ENCODE measurements at regions not wholly inside any gene's neighbourhood (a gene's known extent, or its start where the extent isn't known, plus 50 kb on each side); places are given as distances from the start of the nearest gene placed in this dataset.
"Not testable (repeated sequence)": the region's sequence is repeated elsewhere in the genome, so short reads cannot be mapped to it uniquely, and the experiment has no call there.

DNA sequence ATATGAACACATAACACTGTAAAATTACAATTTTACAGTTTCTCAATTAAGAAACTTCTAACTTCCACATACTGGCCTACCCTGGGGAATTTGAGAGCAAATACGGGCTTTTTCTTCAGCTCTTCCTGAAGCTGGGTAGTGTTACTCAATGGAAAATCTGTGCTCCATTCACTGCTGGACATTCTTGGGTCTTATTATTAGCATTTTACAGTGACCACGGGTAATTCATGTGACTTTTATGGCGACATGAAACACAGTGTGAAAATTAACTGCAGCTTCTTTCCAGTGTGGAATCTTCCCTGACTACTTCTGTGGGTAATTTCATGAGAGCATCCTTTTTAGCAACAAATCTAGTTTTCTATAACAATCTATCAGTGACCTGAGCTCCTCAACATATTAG, 423.7 kb upstream of the ANO5 start:
- H3K27ac Mint-ChIP-seq, result no peak overlapping the region

DNA sequence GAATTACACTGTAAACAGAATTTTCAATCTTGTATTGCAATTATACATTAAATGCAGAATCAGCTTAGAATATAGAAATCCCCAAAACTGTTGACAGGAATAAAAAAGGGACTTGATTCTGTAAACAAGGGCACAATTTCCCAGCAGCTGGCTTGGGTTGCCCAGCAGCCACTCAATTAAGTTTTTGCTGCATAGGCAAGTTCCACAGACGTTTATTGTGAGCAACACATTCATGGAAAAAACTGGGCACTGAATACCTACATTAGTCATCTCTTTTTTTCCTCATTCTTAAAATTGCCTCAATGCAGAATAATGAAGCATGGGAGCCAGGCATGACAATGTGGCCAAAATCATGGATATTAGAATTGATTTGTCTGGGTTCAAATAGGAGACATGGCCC, 421.8 kb upstream of the ANO5 start:
- no peaks in the 10 kb centered on the region for H3K36me3 Mint-ChIP-seq
- no peaks in the 10 kb centered on the region for H3K9me3 Mint-ChIP-seq
- no peak overlapping the region for H3K4me3 Mint-ChIP-seq
- no peaks in the 10 kb centered on the region for H3K27me3 Mint-ChIP-seq
- no peak overlapping the region for H3K27ac Mint-ChIP-seq
- H3K4me1 Mint-ChIP-seq, result no peaks in the 10 kb centered on the region

More for the DNA sequence above, 423.7 kb upstream of the ANO5 start:
- no peak overlapping the region for H3K4me3 Mint-ChIP-seq
- no peaks in the 10 kb centered on the region for H3K27me3 Mint-ChIP-seq
- H3K36me3 Mint-ChIP-seq, result no peaks in the 10 kb centered on the region
- H3K4me1 Mint-ChIP-seq, result no peaks in the 10 kb centered on the region
- no peaks in the 10 kb centered on the region for H3K9me3 Mint-ChIP-seq

DNA sequence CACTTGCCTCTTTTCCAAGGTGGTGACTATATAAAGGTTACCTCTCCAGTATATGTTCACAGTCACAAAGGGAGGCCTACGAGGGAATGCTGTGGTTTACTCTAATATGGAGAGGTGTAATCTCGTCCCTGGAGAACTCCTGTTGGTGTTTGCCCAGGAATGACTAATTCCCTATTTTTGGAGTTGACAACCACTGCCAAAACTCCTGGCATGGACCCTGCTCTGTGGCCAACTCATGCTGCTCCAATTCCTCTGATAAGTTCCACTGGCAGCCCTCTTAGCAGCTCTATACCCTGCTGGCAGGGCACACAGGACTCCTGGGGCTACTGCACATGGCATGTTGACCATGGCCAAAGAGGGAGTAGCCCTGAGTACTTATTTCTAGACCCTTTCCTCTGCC, 418.7 kb upstream of the ANO5 start:
- H3K27ac Mint-ChIP-seq, result no peak overlapping the region
- no peaks in the 10 kb centered on the region for H3K36me3 Mint-ChIP-seq
- H3K27me3 Mint-ChIP-seq, result no peaks in the 10 kb centered on the region
- H3K4me1 Mint-ChIP-seq, result no peaks in the 10 kb centered on the region
- H3K9me3 Mint-ChIP-seq, result peaks cover 0 to 10% (median 2%) of the 10 kb centered on the region in 3 donors
- H3K4me3 Mint-ChIP-seq, result no peak overlapping the region

DNA sequence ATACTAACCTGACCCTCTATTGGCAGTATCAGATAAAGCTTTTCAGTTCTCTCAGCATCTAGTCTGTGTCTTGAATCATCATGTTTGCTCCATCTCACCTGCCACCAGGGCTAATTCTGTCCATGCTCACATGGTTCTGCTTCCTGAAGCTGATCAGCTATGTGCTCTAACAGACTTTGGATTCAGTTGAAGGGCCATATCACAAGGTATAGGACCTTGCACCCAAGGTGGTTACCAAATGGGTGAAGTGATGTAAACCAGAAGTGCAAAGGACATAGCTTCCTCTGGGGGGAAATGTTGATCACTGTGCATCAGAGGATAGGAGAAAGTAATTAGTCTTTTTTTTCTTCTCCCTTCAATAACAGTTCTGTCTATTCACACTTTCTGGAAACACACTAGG, 417.0 kb upstream of the ANO5 start:
- H3K4me1 Mint-ChIP-seq, result no peaks in the 10 kb centered on the region
- no peak overlapping the region for H3K27ac Mint-ChIP-seq
- no peak overlapping the region for H3K4me3 Mint-ChIP-seq
- H3K27me3 Mint-ChIP-seq, result no peaks in the 10 kb centered on the region
- no peaks in the 10 kb centered on the region for H3K36me3 Mint-ChIP-seq
- H3K9me3 Mint-ChIP-seq, result peaks cover 0 to 10% (median 2%) of the 10 kb centered on the region in 3 donors

DNA sequence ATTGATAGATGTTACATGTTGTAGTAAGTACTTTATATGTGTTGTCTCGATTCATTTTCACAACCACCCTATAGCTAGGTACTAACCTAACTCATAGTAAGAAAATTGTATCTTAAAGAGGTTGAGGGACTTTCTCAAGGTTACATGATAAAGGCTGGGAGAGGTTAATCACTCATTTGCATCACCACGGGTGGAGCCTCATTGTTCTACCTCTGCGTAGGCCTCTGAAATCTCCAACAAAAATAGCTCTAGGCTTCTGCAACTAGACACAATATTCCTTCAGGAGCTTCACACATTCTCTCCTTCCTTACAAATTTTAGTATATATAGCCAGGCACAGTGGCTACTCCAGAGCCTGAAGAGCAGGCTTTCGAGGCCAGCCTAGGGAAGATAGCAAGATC, 408.9 kb upstream of the ANO5 start:
- Mint-ChIP-seq H3K4me1 (no peaks in the 10 kb centered on the region), H3K36me3 (no peaks in the 10 kb centered on the region), H3K4me3 (no peak overlapping the region), H3K27me3 (no peaks in the 10 kb centered on the region), H3K9me3 (peaks cover 4 to 9% (median 7%) of the 10 kb centered on the region in 3 donors), H3K27ac (no peak overlapping the region)

DNA sequence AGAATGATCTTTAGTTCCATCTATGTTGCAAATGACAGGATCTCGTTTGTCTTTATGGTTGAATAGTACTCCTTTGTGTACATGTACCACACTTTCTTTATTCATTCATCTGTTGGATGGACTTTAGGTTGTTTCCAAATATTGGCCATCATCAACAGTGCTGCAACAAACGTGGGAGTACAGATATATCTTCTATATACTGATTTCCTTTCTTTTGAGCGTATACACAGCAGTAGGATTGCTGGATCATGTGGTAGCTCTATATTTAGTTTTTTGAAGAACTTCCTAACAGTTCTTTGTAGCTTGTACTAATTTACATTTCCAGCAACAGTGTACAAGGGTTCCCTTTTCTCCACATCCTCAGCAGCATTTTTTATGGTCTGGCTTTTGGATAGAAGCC, 407.5 kb upstream of the ANO5 start:
- no peak overlapping the region for H3K4me3 Mint-ChIP-seq
- peaks cover 9 to 17% (median 12%) of the 10 kb centered on the region in 3 donors for H3K9me3 Mint-ChIP-seq
- no peak overlapping the region for H3K27ac Mint-ChIP-seq
- no peaks in the 10 kb centered on the region for H3K27me3 Mint-ChIP-seq
- H3K36me3 Mint-ChIP-seq, result no peaks in the 10 kb centered on the region
- no peaks in the 10 kb centered on the region for H3K4me1 Mint-ChIP-seq

DNA sequence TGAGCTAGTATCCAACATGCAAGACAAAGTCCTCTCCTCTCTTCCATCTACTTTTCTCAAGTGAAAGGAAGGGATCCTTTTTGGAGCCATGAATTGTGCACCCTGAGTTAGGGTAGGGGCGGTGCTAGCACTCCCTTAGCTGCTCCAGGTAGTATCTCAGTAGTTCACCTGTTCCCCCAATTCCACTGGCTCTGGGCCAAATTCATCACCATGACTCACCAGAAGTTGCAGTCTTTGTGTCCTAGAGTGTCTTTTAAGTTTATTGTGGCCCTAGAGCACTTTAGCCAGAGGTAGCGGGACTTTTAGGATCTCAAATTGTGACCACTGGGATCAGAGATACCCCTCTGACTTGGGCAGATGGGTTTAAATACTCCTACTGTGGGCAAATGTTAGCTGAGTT, 398.6 kb upstream of the ANO5 start:
- Mint-ChIP-seq H3K4me3 (no peak overlapping the region), H3K27ac (no peak overlapping the region), H3K9me3 (peaks cover 4 to 12% (median 4%) of the 10 kb centered on the region in 3 donors), H3K27me3 (no peaks in the 10 kb centered on the region), H3K4me1 (no peaks in the 10 kb centered on the region), H3K36me3 (no peaks in the 10 kb centered on the region)

DNA sequence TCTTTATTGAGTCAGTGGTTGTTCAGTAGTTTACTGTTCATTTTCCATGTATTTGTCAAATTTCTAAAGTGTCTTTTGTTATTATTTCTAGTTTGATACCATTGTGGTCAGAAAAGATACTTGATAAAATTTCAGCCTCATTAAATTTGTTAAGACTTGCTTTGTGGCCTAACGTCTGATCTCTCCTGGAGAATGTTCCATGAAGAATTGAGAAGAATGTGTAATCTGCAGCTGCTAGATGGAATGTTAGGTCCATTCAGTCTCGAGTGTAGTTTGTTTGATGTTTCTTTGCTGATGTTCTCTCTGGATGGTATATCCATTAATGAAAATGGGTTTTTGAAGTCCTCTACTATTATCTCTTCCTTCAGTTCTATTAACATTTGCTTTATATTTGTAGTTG, 394.7 kb upstream of the ANO5 start:
- H3K9me3 Mint-ChIP-seq, result peaks cover 0 to 6% (median 0%) of the 10 kb centered on the region in 3 donors

DNA sequence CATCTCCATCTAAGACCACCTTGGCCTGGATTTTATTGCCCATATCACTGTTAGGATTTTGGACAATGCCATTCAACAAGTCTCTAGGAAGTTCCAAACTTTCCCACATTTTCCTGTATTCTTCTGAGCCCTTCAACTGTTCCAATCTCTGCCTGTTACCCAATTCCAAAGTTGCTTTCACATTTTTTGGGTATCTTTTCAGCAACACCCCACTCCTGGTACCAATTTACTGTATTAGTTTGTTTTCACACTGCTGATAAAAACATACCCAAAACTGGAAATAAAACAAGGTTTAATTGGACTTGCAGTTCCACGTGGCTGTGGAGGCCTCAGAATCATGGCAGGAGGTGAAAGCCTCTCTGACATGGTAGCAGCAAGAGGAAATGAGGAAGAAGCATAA, 388.4 kb upstream of the ANO5 start:
- H3K27me3 Mint-ChIP-seq, H3K27ac Mint-ChIP-seq, H3K36me3 Mint-ChIP-seq, H3K4me3 Mint-ChIP-seq, H3K4me1 Mint-ChIP-seq: not testable (repeated sequence)
- peaks cover 3 to 16% (median 6%) of the 10 kb centered on the region in 3 donors for H3K9me3 Mint-ChIP-seq

More for the DNA sequence above, 394.7 kb upstream of the ANO5 start:
- Mint-ChIP-seq H3K36me3 (no peaks in the 10 kb centered on the region), H3K27ac (no peak overlapping the region), H3K27me3 (no peaks in the 10 kb centered on the region), H3K4me3 (no peak overlapping the region), H3K4me1 (no peaks in the 10 kb centered on the region)

DNA sequence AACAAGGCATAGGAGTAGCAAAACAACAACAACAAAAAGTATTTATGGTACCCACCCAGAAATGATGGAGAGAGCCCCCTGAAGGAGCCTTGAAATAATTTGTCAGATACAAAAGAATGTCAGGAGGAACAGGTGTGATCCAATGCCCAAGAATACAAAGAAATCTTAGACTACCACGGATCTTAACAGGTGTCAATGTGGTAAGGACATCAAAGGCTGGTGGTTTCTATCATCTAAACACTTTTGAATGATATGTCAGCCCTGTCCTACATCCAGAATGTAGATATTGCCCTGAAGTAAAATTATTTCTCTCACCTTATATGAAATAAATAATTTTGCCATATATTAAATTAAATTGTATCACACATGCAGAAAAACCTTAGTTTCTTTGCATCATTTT, 386.4 kb upstream of the ANO5 start:
- Mint-ChIP-seq H3K36me3 (no peaks in the 10 kb centered on the region), H3K9me3 (peaks cover 5 to 16% (median 6%) of the 10 kb centered on the region in 3 donors), H3K27ac (no peak overlapping the region), H3K4me1 (no peaks in the 10 kb centered on the region), H3K4me3 (no peak overlapping the region), H3K27me3 (no peaks in the 10 kb centered on the region)

DNA sequence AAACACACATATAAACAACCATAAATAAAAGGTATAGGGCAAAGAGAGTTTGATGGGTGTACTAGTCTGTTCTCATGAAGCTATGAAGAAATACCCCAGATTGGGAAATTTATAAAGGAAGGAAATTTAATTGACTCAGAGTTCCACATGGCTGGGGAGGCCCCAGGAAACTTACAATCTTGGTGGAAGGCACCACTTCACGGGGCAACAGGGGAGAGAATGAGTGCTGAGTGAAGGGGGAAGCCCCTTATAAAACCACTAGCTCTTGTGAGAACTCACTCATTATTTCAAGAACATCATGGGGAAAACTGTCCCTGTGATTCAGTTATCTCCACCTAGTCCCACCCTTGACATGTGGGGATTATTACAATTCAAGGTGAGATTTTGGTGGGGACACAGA, 385.9 kb upstream of the ANO5 start:
- peaks cover 5 to 16% (median 6%) of the 10 kb centered on the region in 3 donors for H3K9me3 Mint-ChIP-seq
- no peak overlapping the region for H3K4me3 Mint-ChIP-seq
- H3K4me1 Mint-ChIP-seq, result no peaks in the 10 kb centered on the region
- H3K27me3 Mint-ChIP-seq, result no peaks in the 10 kb centered on the region
- H3K27ac Mint-ChIP-seq, result no peak overlapping the region
- H3K36me3 Mint-ChIP-seq, result no peaks in the 10 kb centered on the region

DNA sequence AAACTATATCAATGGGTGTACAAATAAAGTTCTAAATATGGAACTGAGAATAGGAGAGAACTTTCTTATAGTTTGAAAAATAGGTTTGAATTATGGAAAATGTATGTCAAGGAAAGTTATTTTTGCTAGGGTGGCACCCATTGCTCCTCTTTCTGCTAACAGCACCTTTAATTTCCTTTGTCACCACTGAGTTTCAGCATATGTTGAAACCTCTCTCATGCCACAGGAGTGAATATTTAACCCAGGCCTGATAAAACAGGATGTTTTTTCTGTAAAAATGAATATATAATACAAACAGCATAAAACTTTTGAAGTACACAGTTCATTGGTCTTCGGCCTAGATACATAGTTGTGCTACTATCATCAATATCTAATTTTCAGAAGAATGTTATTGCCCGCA, 385.5 kb upstream of the ANO5 start:
- Mint-ChIP-seq H3K9me3 (peaks cover 5 to 16% (median 6%) of the 10 kb centered on the region in 3 donors), H3K4me3 (no peak overlapping the region), H3K27ac (no peak overlapping the region), H3K27me3 (no peaks in the 10 kb centered on the region), H3K4me1 (no peaks in the 10 kb centered on the region), H3K36me3 (no peaks in the 10 kb centered on the region)

DNA sequence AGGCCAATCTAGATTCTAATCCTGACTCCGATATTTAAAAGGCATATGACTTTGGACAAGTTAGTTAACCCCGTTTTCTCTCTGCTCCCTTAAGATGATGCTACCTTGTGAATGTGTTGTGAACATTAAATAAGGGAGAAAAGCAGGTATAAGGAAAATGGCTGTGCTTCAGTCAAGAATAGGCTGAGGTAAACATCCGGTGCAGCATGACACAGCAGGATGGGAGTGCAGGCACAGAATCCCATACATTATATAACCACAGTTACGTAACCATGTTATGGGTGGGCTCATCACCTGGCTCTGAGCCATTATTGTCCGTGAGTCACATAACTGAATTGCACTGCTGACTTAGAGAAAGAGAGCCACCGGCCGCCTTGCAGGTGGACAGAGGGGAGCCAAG, 382.2 kb upstream of the ANO5 start:
- no peak overlapping the region for H3K4me3 Mint-ChIP-seq
- H3K4me1 Mint-ChIP-seq, result no peaks in the 10 kb centered on the region
- no peaks in the 10 kb centered on the region for H3K36me3 Mint-ChIP-seq
- H3K27me3 Mint-ChIP-seq, result no peaks in the 10 kb centered on the region
- H3K9me3 Mint-ChIP-seq, result peaks cover 2 to 6% (median 3%) of the 10 kb centered on the region in 3 donors
- H3K27ac Mint-ChIP-seq, result no peak overlapping the region

DNA sequence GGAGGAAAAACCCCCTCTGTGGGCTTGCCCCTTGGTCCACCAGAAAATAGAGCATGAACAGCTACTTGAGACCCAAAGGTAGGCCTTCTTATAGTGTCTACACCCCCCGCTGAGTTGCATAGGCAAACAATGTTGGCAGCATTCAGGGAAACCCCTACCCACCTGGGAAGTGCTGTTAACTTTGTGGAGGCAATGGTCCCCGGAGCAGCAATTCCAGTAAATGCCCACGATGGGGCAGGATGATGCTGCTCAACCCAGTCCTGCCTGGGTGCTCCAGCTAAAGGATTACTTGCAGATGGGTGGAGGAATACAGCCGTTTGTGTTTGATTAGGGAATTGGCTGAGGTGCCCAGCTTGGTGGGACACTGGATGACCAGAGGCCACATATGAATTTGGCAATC, 381.3 kb upstream of the ANO5 start:
- no peak overlapping the region for H3K27ac Mint-ChIP-seq
- H3K4me3 Mint-ChIP-seq, result peak overlapping the region in 1 of 4 donors; percentile 45
- H3K27me3 Mint-ChIP-seq, result no peaks in the 10 kb centered on the region
- H3K9me3 Mint-ChIP-seq, result peaks cover 0 to 3% (median 2%) of the 10 kb centered on the region in 3 donors
- H3K4me1 Mint-ChIP-seq, result no peaks in the 10 kb centered on the region
- H3K36me3 Mint-ChIP-seq, result no peaks in the 10 kb centered on the region

DNA sequence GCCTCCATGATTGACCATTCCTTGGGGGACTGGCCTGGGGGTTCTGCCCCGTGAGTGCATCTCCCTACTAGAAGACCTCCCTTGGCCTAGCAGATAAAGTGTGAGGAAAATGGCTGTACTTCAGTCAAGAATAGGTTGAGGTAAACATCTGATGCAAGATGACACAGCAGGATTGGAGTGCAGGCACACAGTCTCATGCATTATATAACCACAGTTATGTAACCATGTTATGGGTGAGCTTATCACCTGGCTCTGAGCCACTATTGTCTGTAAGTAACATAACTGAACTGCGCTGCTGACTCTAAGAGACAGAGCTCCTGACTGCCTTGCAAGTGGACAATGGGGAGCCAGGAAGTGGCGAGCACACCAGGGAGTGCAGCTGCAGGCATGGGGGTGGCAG, 378.7 kb upstream of the ANO5 start:
- no peaks in the 10 kb centered on the region for H3K27me3 Mint-ChIP-seq
- H3K4me1 Mint-ChIP-seq, result no peaks in the 10 kb centered on the region
- H3K27ac Mint-ChIP-seq, result no peak overlapping the region
- peaks cover 0 to 3% (median 2%) of the 10 kb centered on the region in 3 donors for H3K9me3 Mint-ChIP-seq
- H3K4me3 Mint-ChIP-seq, result no peak overlapping the region
- H3K36me3 Mint-ChIP-seq, result no peaks in the 10 kb centered on the region

DNA sequence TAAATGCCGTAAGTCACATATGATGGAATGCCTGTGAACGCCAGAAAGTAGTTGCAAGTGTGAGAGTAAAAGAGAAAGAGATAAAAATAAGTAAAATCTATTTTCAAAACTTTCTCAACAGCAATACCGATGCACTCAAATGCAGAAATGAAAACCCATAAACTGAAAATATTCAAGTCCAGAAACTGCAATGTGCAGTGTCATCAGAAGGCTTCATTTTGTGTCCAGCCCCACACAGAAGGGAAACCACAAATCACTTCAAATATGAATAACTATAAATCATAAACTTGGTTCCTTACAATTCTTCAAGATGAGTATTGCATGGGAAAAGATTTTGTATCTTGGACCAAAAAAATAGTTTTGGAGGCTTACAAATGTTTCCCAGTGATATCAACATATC, 375.2 kb upstream of the ANO5 start:
- Mint-ChIP-seq H3K9me3 (peaks cover 0 to 3% (median 2%) of the 10 kb centered on the region in 3 donors), H3K27me3 (no peaks in the 10 kb centered on the region), H3K4me3 (no peak overlapping the region), H3K27ac (no peak overlapping the region), H3K4me1 (no peaks in the 10 kb centered on the region), H3K36me3 (no peaks in the 10 kb centered on the region)

DNA sequence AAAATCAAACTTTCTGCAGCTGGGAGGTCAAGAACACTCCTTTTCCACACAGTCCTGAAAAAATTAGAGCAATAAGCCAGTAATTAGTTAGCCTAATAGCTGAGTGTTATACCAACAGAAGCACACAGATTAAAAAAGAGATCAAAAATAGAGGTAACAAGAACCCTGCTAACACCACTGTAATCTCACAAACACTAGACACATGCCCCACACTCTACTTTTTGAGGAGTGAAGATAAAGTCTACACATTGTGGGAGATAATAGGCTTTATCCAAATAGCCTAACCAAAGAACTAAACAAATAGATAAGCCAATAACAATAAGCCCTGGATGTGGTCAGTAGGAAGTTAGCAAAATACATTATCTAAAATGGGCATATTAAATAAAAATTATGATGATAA, 372.7 kb upstream of the ANO5 start:
- Mint-ChIP-seq H3K9me3 (peaks cover 1 to 9% (median 1%) of the 10 kb centered on the region in 3 donors), H3K36me3 (no peaks in the 10 kb centered on the region), H3K4me3 (no peak overlapping the region), H3K27ac (no peak overlapping the region), H3K27me3 (no peaks in the 10 kb centered on the region), H3K4me1 (no peaks in the 10 kb centered on the region)
